ENCODE measurements at regions not wholly inside any gene's neighbourhood (a gene's known extent, or its start where the extent isn't known, plus 50 kb on each side); places are given as distances from the start of the nearest gene placed in this dataset.

DNA sequence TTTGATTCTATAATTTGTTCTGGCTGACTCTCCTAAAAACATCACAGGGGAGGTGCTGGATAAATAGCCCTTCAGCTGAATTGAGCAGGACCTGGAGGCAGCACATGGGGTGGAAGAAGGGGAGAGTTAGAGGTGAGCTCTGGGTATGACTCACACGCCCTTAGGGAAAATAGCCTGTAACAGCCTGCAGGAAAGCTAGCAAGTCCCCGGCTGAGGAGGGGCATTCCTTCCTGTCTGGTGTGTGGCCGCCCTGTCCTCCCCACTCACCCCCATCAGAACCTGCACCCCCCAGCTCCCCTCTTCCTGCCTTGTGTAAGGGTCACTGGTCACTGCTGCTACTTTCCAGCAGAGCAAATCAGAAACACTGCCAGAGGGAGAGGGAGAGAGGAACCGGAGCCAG, 187.4 kb downstream of the C16orf95 start:
- no peaks in the 10 kb centered on the region for H3K36me3 ChIP-seq (ENCODE audit: insufficient read depth, low read length, poor library complexity, severe bottlenecking)
- no peaks in the 10 kb centered on the region for H3K4me1 ChIP-seq (ENCODE audit: insufficient read depth, low read length, poor library complexity, severe bottlenecking)
- POLR2A ChIA-PET (ENCODE audit: low non-redundant PET), result no interaction called here
- H3K9me3 ChIP-seq (ENCODE audit: low read depth, low read length, poor library complexity, severe bottlenecking), result no peaks in the 10 kb centered on the region
- no peak overlapping the region for H3K4me3 ChIP-seq (ENCODE audit: low read depth, low read length, poor library complexity, severe bottlenecking)
- intact Hi-C loops (cut with micrococcal nuclease; ENCODE audit: unreplicated experiment), result no loop called here
- DNase-seq (ENCODE audit: low spot score), result no peak
- no peak overlapping the region for H3K27ac ChIP-seq (ENCODE audit: low read depth, low read length, poor library complexity, severe bottlenecking)
- no peaks in the 10 kb centered on the region for H3K27me3 ChIP-seq (replicated peaks; ENCODE audit: insufficient read depth, low read depth, low read length, poor library complexity)
- CTCF ChIA-PET, result no interaction called here
- TF ChIP-seq, protein P1, sequence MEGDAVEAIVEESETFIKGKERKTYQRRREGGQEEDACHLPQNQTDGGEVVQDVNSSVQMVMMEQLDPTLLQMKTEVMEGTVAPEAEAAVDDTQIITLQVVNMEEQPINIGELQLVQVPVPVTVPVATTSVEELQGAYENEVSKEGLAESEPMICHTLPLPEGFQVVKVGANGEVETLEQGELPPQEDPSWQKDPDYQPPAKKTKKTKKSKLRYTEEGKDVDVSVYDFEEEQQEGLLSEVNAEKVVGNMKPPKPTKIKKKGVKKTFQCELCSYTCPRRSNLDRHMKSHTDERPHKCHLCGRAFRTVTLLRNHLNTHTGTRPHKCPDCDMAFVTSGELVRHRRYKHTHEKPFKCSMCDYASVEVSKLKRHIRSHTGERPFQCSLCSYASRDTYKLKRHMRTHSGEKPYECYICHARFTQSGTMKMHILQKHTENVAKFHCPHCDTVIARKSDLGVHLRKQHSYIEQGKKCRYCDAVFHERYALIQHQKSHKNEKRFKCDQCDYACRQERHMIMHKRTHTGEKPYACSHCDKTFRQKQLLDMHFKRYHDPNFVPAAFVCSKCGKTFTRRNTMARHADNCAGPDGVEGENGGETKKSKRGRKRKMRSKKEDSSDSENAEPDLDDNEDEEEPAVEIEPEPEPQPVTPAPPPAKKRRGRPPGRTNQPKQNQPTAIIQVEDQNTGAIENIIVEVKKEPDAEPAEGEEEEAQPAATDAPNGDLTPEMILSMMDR (conservative IDR thresholded peaks at IDR 0.05; ENCODE audit: low read depth, low read length), result no peak
- TF ChIP-seq EZH2 (IDR thresholded peaks at IDR 0.05; ENCODE audit: borderline replicate concordance, low read depth, low read length, poor library complexity, severe bottlenecking), result no peak
- no TSS peak for BruUV-seq (replicated peaks)

DNA sequence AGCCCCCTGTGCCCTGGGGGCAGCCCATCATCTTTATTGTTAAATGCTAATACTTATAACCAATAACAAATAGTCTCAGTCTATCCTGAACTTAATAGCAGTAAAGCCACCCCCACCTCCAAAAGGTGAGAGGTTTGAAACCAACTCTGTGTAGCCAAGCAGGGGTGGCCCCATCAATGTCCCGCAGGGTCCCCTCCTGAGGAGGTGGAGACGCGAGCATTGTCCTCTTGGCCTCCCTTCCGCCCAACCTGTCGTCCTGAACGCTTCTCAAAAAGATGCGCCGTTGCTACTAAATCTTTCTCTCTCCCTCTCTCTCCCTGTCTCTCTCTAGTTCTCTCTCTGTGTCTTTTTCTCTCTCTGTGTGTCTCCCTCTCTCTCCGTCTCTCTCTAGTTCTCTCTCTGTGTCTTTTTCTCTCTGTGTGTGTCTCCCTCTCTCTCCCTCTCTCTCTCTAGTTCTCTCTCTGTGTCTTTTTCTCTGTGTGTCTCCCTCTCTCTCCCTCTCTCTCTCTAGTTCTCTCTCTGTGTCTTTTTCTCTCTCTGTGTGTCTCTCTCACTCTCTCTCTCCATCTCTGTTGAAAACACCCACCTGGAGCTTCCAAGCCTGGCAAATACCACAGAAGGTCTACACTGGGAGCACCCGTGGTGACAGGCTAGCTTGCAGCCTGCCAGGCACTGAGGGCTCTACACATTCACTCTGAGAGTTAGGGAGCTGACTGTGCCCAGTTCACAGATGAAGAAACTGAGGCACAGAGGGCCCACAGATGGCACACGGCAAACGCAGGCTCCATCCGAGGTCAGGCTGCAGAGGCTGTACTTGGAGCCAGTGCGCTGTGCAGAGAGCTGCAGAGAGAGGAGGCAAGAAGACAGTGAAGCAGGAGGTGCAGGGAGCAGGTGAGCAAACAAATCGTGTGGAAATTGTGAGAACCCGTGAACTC, 185.9 kb downstream of the C16orf95 start:
- no peaks in the 10 kb centered on the region for H3K9me3 ChIP-seq (ENCODE audit: low read depth, low read length, poor library complexity, severe bottlenecking)
- intact Hi-C loops (cut with micrococcal nuclease; ENCODE audit: unreplicated experiment), result no loop called here
- H3K36me3 ChIP-seq (ENCODE audit: insufficient read depth, low read length, poor library complexity, severe bottlenecking), result no peaks in the 10 kb centered on the region
- CTCF ChIA-PET, result no interaction called here
- no TSS peak for BruUV-seq (replicated peaks)
- no peaks in the 10 kb centered on the region for H3K27me3 ChIP-seq (replicated peaks; ENCODE audit: insufficient read depth, low read depth, low read length, poor library complexity)
- H3K4me3 ChIP-seq (ENCODE audit: low read depth, low read length, poor library complexity, severe bottlenecking), result no peak overlapping the region
- DNase-seq (ENCODE audit: low spot score), result no peak
- no peak for TF ChIP-seq EZH2 (IDR thresholded peaks at IDR 0.05; ENCODE audit: borderline replicate concordance, low read depth, low read length, poor library complexity, severe bottlenecking)
- TF ChIP-seq, protein P1 (conservative IDR thresholded peaks at IDR 0.05; ENCODE audit: low read depth, low read length), result no peak
- no peak overlapping the region for H3K27ac ChIP-seq (ENCODE audit: low read depth, low read length, poor library complexity, severe bottlenecking)
- POLR2A ChIA-PET (ENCODE audit: low non-redundant PET), result no interaction called here
- H3K4me1 ChIP-seq (ENCODE audit: insufficient read depth, low read length, poor library complexity, severe bottlenecking), result no peaks in the 10 kb centered on the region

GRCh38 chr16:87131996-87132345, 185.2 kb downstream of the C16orf95 start:
- ChIA-PET POLR2A (ENCODE audit: low non-redundant PET) (no interaction called here), CTCF (no interaction called here)
- Histone ChIP-seq H3K27me3 (replicated peaks; ENCODE audit: insufficient read depth, low read depth, low read length, poor library complexity) (no peaks in the 10 kb centered on the region), H3K4me1 (ENCODE audit: insufficient read depth, low read length, poor library complexity, severe bottlenecking) (no peaks in the 10 kb centered on the region), H3K27ac (ENCODE audit: low read depth, low read length, poor library complexity, severe bottlenecking) (no peak overlapping the region), H3K9me3 (ENCODE audit: low read depth, low read length, poor library complexity, severe bottlenecking) (no peaks in the 10 kb centered on the region), H3K4me3 (ENCODE audit: low read depth, low read length, poor library complexity, severe bottlenecking) (no peak overlapping the region), H3K36me3 (ENCODE audit: insufficient read depth, low read length, poor library complexity, severe bottlenecking) (no peaks in the 10 kb centered on the region)
- no TSS peak for BruUV-seq (replicated peaks)
- DNase-seq (ENCODE audit: low spot score), result no peak
- TF ChIP-seq EZH2 (IDR thresholded peaks at IDR 0.05; ENCODE audit: borderline replicate concordance, low read depth, low read length, poor library complexity, severe bottlenecking), result no peak
- TF ChIP-seq, protein P1 (conservative IDR thresholded peaks at IDR 0.05; ENCODE audit: low read depth, low read length), result no peak
- intact Hi-C loops (cut with micrococcal nuclease; ENCODE audit: unreplicated experiment), result no loop called here
